HG03095 (cell line): ENCODE measurements at regions not wholly inside any gene's neighbourhood (a gene's known extent, or its start where the extent isn't known, plus 50 kb on each side); places are given as distances from the start of the nearest gene placed in this dataset.

Experiments
- ATAC-seq: cut with Tn5 transposase; IDR thresholded peaks from one replicate; pipeline ENCODE4 v1.9.1; 2021; ENCODE audit warnings: moderate library complexity; ENCODE audit not compliant: unreplicated experiment

GRCh38 chr4:61036071-61036684 lies 163.9 kb upstream of the ADGRL3 start:
- ATAC-seq = no peak

- ATAC-seq = no peak
Measured at GRCh38 chr4:61041527-61041926, 158.6 kb upstream of the ADGRL3 start.

DNA sequence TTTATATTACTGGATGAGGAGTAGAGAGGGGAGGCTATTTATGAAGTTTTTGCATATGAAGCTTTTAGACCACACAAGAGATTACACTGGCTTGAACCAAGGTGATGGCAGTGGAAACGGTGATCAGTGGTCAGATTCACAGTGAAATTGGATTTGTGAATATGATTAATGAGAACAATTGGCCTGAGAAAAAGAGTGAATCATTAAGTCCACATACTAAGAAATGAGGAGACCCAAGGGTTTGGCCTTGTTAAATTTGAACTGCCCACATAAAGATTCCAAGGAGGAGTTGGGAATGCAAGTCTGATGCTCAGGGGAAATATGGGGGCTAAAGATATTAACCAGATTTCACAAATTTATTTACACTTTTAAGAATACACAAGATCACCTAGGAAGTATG lies 155.3 kb upstream of the ADGRL3 start:
- ATAC-seq = no peak

- no peak for ATAC-seq
Measured at GRCh38 chr4:61049018-61049417, 151.1 kb upstream of the ADGRL3 start.

GRCh38 chr4:61067381-61067780 lies 132.7 kb upstream of the ADGRL3 start:
- ATAC-seq = no peak

- ATAC-seq = no peak
Measured at GRCh38 chr4:61068060-61068459, 132.1 kb upstream of the ADGRL3 start.

DNA sequence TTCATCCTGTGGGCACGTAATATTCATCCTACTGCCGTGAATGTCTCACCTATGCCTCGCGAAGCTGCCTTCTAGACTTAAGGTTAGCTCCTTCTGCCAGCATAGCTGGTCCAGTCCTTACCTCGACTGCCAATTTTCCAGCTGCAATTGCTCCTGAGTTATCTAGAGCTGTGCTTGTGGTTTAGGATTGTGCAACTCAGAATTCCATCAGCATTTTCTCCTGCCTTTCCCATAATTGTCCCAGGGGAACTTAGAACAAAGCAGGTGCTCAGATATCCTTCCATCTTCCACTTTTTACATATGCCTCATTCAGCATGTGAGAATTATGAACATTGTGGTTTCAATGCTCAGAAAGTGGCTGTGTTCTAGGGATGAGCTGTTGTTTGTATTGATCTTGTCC lies 131.4 kb upstream of the ADGRL3 start:
- no peak for ATAC-seq

- no peak for ATAC-seq
Measured at GRCh38 chr4:61070269-61070668, 129.9 kb upstream of the ADGRL3 start.

DNA sequence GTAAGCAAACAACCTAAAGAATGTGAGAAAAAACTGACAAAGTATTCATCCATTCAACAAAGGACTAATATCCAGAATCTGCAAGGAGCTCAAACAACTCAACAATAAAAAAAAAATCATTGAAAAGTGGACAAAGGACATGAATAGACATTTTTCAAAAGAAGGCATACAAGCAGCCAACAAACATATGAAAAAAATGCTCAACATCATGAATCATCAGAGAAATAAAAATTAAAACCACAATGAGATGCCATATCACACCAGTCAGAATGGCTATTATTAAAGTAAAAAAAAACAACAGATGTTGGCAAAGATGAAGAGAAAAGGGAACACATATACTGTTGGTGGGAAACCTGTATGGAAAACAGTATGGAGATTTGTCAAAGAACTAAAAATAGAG lies 120.7 kb upstream of the ADGRL3 start:
- ATAC-seq = no peak

- no peak for ATAC-seq
Measured at GRCh38 chr4:61079976-61080375, 120.2 kb upstream of the ADGRL3 start.

- no peak for ATAC-seq
Measured at GRCh38 chr4:61085534-61085933, 114.6 kb upstream of the ADGRL3 start.

DNA sequence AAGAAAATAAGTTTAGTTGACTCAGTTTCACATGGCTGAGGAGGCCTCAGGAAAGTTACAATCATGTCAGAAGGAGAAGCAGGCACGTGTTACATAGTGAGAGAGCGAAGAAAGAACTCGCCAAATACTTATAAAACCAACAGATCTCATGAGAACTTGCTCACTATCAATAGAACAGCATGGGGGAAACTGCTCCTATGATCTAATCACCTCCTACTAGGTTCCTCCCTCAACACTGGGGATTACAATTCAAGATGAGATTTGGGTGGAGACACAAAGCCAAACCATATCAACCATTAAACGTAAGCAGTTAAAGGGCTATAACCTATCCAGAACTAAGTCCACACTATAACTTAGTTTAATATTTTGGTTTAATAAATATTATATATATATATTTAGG lies 113.8 kb upstream of the ADGRL3 start:
- no peak for ATAC-seq

GRCh38 chr4:61086979-61087378 lies 113.1 kb upstream of the ADGRL3 start:
- ATAC-seq = no peak

- no peak for ATAC-seq
Measured at GRCh38 chr4:61094854-61095598, 105.1 kb upstream of the ADGRL3 start.

DNA sequence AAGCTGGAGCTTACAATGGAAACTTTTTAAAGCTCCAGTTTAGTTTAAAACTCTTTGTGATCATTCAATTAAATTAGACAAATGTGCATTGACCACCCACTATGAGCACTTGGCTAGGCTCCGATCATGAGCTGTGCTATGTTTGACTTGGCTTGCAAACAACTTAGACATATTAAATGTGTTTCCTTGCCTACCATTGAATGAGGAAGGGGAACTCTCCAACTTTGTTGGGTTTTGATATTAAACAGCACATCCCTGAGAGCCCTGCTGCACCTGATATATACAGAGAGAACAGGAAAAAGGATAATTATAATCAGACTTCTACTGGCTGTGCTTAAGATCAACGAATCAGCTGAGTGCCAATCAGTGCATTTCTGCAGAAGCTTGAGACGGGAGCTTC lies 71.4 kb upstream of the ADGRL3 start:
- no peak for ATAC-seq

- no peak for ATAC-seq
Measured at GRCh38 chr4:61129971-61130370, 70.2 kb upstream of the ADGRL3 start.

- ATAC-seq = no peak
Measured at GRCh38 chr4:61143461-61143860, 56.7 kb upstream of the ADGRL3 start.

DNA sequence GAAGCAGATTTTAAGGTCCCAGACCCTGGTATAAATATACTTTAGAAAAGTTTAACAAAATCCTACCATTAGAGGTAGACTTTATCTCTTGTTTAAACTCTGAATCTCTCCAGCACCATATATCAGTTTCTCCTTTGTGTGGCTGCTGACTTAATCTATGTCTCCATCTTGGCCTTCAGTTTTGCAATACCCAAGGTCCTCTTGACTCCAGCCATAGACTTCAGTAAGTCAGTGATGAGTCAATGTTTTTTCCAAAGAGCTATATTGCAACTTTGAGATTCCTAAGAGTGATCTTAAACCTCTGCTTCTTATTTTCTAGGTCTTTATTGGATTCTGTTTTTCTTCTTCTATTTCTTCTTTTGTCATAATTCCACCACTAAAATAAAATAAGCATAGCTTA lies 50.8 kb upstream of the ADGRL3 start:
- ATAC-seq = no peak
